BLaER1 (cell line): ENCODE measurements at regions not wholly inside any gene's neighbourhood (a gene's known extent, or its start where the extent isn't known, plus 50 kb on each side); places are given as distances from the start of the nearest gene placed in this dataset.

ENCODE experiments used
- H3K27ac ChIP-seq: shearing (Covaris generic); formaldehyde crosslinking; 2 replicates; pipeline ENCODE4 v1.8.1; 2022
- H3K27me3 ChIP-seq: shearing (Covaris generic); formaldehyde crosslinking; 2 replicates; pipeline ENCODE4 v1.8.1; 2022
- H3K36me3 ChIP-seq: shearing (Covaris generic); formaldehyde crosslinking; 2 replicates; pipeline ENCODE4 v1.8.1; 2022
- H3K4me1 ChIP-seq: shearing (Covaris generic); formaldehyde crosslinking; 2 replicates; pipeline ENCODE4 v1.8.1; 2022
- H3K4me2 ChIP-seq: shearing (Covaris generic); formaldehyde crosslinking; 2 replicates; pipeline ENCODE4 v1.8.1; 2022
- H3K4me3 ChIP-seq: shearing (Covaris generic); formaldehyde crosslinking; 2 replicates; pipeline ENCODE4 v1.8.1; 2022
- H3K9ac ChIP-seq: shearing (Covaris generic); formaldehyde crosslinking; 2 replicates; pipeline ENCODE4 v1.8.1; 2022
- H3K9me3 ChIP-seq: shearing (Covaris generic); formaldehyde crosslinking; 2 replicates; pipeline ENCODE4 v1.8.1; 2022
- H4K20me1 ChIP-seq: shearing (Covaris generic); formaldehyde crosslinking; 2 replicates; pipeline ENCODE4 v1.8.1; 2022
- Cebpa-rat ChIP-seq: shearing (Covaris generic); IDR thresholded peaks from 2 replicates; pipeline ENCODE4 v1.8.1; 2022

- Histone ChIP-seq H3K9me3 (no peaks in the 10 kb centered on the region), H3K9ac (no peak overlapping the region), H3K4me2 (no peak overlapping the region), H4K20me1 (no peaks in the 10 kb centered on the region), H3K27ac (no peak overlapping the region), H3K36me3 (no peaks in the 10 kb centered on the region), H3K27me3 (no peaks in the 10 kb centered on the region), H3K4me3 (no peak overlapping the region), H3K4me1 (no peaks in the 10 kb centered on the region)
- TF ChIP-seq Cebpa-rat, result no peak
Observed at GRCh38 chr11:23494981-23495380, 634.7 kb upstream of the CCDC179 start.

GRCh38 chr11:23496340-23496739 is 636.1 kb upstream of the CCDC179 start:
- Histone ChIP-seq H3K36me3 (no peaks in the 10 kb centered on the region), H4K20me1 (no peaks in the 10 kb centered on the region), H3K9me3 (no peaks in the 10 kb centered on the region), H3K4me1 (no peaks in the 10 kb centered on the region), H3K9ac (no peak overlapping the region), H3K27me3 (no peaks in the 10 kb centered on the region), H3K4me3 (no peak overlapping the region), H3K4me2 (no peak overlapping the region), H3K27ac (no peak overlapping the region)
- no peak for TF ChIP-seq Cebpa-rat

- H3K27me3 ChIP-seq, result no peaks in the 10 kb centered on the region
- no peak overlapping the region for H3K4me3 ChIP-seq
- TF ChIP-seq Cebpa-rat, result no peak
- no peaks in the 10 kb centered on the region for H3K4me1 ChIP-seq
- no peaks in the 10 kb centered on the region for H3K36me3 ChIP-seq
- no peak overlapping the region for H3K27ac ChIP-seq
- H3K4me2 ChIP-seq, result no peak overlapping the region
- H3K9me3 ChIP-seq, result no peaks in the 10 kb centered on the region
- H4K20me1 ChIP-seq, result no peaks in the 10 kb centered on the region
- no peak overlapping the region for H3K9ac ChIP-seq
Observed at GRCh38 chr11:23497040-23497439, 636.8 kb upstream of the CCDC179 start.

GRCh38 chr11:23502389-23502788 is 642.1 kb upstream of the CCDC179 start:
- Histone ChIP-seq H3K36me3 (no peaks in the 10 kb centered on the region), H3K4me1 (no peaks in the 10 kb centered on the region), H3K9me3 (no peaks in the 10 kb centered on the region), H3K27me3 (no peaks in the 10 kb centered on the region), H4K20me1 (no peaks in the 10 kb centered on the region), H3K4me2 (no peak overlapping the region), H3K4me3 (no peak overlapping the region), H3K9ac (no peak overlapping the region), H3K27ac (no peak overlapping the region)
- no peak for TF ChIP-seq Cebpa-rat

- Histone ChIP-seq H3K27ac (no peak overlapping the region), H4K20me1 (no peaks in the 10 kb centered on the region), H3K36me3 (no peaks in the 10 kb centered on the region), H3K4me2 (no peak overlapping the region), H3K9ac (no peak overlapping the region), H3K9me3 (no peaks in the 10 kb centered on the region), H3K4me1 (no peaks in the 10 kb centered on the region), H3K27me3 (no peaks in the 10 kb centered on the region), H3K4me3 (no peak overlapping the region)
- no peak for TF ChIP-seq Cebpa-rat
Observed at GRCh38 chr11:23502826-23503225, 642.6 kb upstream of the CCDC179 start.

GRCh38 chr11:23509023-23509422 is 648.7 kb upstream of the CCDC179 start:
- Histone ChIP-seq H4K20me1 (no peaks in the 10 kb centered on the region), H3K9ac (no peak overlapping the region), H3K27ac (no peak overlapping the region), H3K4me1 (no peaks in the 10 kb centered on the region), H3K4me2 (no peak overlapping the region), H3K36me3 (no peaks in the 10 kb centered on the region), H3K4me3 (no peak overlapping the region), H3K9me3 (no peaks in the 10 kb centered on the region), H3K27me3 (no peaks in the 10 kb centered on the region)
- TF ChIP-seq Cebpa-rat, result no peak

GRCh38 chr11:23509821-23510220 is 649.5 kb upstream of the CCDC179 start:
- H3K27me3 ChIP-seq, result no peaks in the 10 kb centered on the region
- no peak overlapping the region for H3K9ac ChIP-seq
- H3K36me3 ChIP-seq, result no peaks in the 10 kb centered on the region
- no peaks in the 10 kb centered on the region for H4K20me1 ChIP-seq
- no peaks in the 10 kb centered on the region for H3K9me3 ChIP-seq
- H3K4me2 ChIP-seq, result no peak overlapping the region
- H3K27ac ChIP-seq, result no peak overlapping the region
- no peaks in the 10 kb centered on the region for H3K4me1 ChIP-seq
- no peak overlapping the region for H3K4me3 ChIP-seq
- no peak for TF ChIP-seq Cebpa-rat

- Histone ChIP-seq H3K27ac (no peak overlapping the region), H3K9ac (no peak overlapping the region), H3K36me3 (no peaks in the 10 kb centered on the region), H3K27me3 (no peaks in the 10 kb centered on the region), H3K4me3 (no peak overlapping the region), H3K4me2 (no peak overlapping the region), H3K9me3 (no peaks in the 10 kb centered on the region), H3K4me1 (no peaks in the 10 kb centered on the region), H4K20me1 (no peaks in the 10 kb centered on the region)
- no peak for TF ChIP-seq Cebpa-rat
Observed at GRCh38 chr11:23519194-23519593, 658.9 kb upstream of the CCDC179 start.

GRCh38 chr11:23520226-23520960 is 660.1 kb upstream of the CCDC179 start:
- Histone ChIP-seq H3K4me3 (no peak overlapping the region), H3K27me3 (no peaks in the 10 kb centered on the region), H3K9me3 (no peaks in the 10 kb centered on the region), H3K9ac (no peak overlapping the region), H4K20me1 (no peaks in the 10 kb centered on the region), H3K27ac (no peak overlapping the region), H3K4me2 (no peak overlapping the region), H3K4me1 (no peaks in the 10 kb centered on the region), H3K36me3 (no peaks in the 10 kb centered on the region)
- no peak for TF ChIP-seq Cebpa-rat

- Histone ChIP-seq H3K9me3 (no peaks in the 10 kb centered on the region), H3K36me3 (no peaks in the 10 kb centered on the region), H3K4me2 (no peak overlapping the region), H3K4me3 (no peak overlapping the region), H3K27me3 (no peaks in the 10 kb centered on the region), H3K9ac (no peak overlapping the region), H3K27ac (no peak overlapping the region), H4K20me1 (no peaks in the 10 kb centered on the region), H3K4me1 (no peaks in the 10 kb centered on the region)
- TF ChIP-seq Cebpa-rat, result no peak; the same call in 1 of the 2 replicates
Observed at GRCh38 chr11:23536907-23537306, 676.6 kb upstream of the CCDC179 start.

- Histone ChIP-seq H3K4me3 (no peak overlapping the region), H3K9me3 (no peaks in the 10 kb centered on the region), H3K27me3 (no peaks in the 10 kb centered on the region), H3K9ac (no peak overlapping the region), H4K20me1 (no peaks in the 10 kb centered on the region), H3K36me3 (no peaks in the 10 kb centered on the region), H3K4me2 (no peak overlapping the region), H3K4me1 (no peaks in the 10 kb centered on the region), H3K27ac (no peak overlapping the region)
- TF ChIP-seq Cebpa-rat, result no peak
Observed at GRCh38 chr11:23539556-23539955, 679.3 kb upstream of the CCDC179 start.
